ENCODE measurements at regions not wholly inside any gene's neighbourhood (a gene's known extent, or its start where the extent isn't known, plus 50 kb on each side); places are given as distances from the start of the nearest gene placed in this dataset.
"Not testable (repeated sequence)": the region's sequence is repeated elsewhere in the genome, so short reads cannot be mapped to it uniquely, and the experiment has no call there.

GRCh38 chr2:89537862-89538261, 846.4 kb downstream of the RPIA start:
- not testable (repeated sequence) for DNase-seq, ATAC-seq

GRCh38 chr2:89544110-89544509, 852.6 kb downstream of the RPIA start:
- not testable (repeated sequence) for DNase-seq, ATAC-seq

DNA sequence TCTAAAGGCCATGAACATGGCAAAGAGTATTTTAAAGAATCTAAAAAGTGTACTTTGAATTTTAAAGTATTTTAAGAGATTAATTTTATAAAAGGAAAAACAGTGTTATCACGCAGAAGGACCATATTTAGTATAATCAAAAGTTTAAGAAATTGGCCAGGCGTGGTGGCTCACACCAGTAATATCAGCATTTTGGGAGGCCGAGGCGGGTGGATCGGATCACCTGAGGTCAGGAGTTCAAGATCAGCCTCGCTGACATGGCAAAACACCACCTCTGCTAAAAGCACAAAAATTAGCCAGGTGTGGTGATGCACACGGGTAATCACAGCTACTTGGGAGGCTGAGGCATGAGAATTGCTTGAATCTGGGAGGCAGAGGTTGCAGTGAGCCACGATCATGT, 887.7 kb downstream of the RPIA start:
- not testable (repeated sequence) for ATAC-seq, DNase-seq

DNA sequence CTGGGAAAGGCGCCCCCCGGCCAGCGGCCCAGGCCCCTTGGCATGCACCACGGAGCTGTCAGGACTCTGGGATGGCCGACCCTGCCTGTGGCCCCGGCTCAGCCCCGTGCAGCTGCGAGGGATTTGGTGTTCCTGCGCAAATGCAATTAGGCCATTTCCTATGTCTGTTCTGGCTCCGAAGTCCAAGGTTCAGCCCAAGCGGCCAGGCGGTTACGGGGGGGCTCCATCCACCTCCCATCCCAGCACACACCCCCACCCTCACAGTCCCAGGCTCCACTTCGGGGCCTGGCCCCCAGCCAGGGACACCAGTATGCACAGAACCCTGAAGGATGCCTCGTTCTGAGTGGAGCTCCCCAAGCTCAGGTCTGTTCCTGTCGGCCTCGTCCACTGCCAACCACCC, 891.3 kb downstream of the RPIA start:
- ATAC-seq, DNase-seq: not testable (repeated sequence)

DNA sequence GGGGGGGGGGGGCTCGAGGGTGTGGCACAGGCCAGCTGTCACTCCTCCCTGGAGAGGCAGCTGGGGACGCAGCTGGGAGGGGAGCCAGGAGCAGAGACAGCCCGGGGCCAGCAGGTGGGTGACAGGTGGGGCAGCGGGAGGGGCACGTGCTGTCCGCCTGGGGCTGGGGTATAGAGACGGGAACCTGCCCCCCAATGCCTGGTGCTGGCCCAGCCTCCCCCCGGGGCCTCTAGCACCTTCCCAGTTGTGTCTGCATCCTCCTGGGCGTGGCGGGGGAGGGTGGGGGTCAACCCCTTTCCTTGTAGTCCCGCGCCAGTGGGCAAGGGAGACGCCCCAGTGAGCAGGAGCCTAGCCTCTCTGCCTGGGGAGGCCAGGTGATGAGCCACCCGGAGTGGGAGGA, 892.6 kb downstream of the RPIA start:
- not testable (repeated sequence) for DNase-seq, ATAC-seq

- not testable (repeated sequence) for ATAC-seq, DNase-seq
Observed at GRCh38 chr2:89584868-89585557, 893.5 kb downstream of the RPIA start.

DNA sequence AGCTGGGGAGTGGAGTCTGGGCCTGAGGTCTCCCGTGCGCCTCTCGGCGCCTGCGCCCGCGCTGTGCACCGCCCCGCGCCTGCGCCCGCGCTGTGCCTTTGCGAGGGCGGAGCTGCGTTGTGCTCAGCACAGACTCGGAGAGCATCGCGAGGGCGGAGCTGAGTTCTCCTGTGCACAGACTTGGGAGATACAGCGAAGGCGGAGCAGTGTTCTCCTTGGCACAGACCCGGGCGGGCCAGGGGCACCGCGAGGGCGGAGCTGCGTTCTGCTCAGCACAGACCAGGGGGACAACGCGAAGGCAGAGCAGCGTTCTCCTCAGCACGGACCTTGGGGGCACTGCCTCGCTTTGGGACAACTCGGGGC, 894.1 kb downstream of the RPIA start:
- ATAC-seq (peak; percentile 88), DNase-seq (peak; percentile 17)

DNA sequence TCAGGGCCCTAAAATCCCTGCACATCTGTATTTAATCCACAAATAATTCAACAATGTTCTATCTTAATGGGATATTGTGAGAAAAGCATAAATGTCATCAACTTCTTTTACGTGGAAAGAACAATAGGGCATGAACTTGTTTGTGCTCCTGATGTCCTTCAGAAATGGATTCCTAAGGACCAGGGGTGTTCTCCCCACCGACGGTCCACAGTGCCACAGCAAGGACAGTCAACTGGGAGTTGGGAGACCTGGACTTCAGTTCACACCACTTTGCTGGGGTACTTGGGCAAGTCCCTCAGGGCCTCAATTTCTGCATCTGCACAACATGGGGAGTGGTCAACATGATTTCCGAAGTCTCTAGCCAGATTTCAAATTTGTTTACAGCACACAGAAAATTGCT, 908.4 kb downstream of the RPIA start:
- ATAC-seq: not testable (repeated sequence)

DNA sequence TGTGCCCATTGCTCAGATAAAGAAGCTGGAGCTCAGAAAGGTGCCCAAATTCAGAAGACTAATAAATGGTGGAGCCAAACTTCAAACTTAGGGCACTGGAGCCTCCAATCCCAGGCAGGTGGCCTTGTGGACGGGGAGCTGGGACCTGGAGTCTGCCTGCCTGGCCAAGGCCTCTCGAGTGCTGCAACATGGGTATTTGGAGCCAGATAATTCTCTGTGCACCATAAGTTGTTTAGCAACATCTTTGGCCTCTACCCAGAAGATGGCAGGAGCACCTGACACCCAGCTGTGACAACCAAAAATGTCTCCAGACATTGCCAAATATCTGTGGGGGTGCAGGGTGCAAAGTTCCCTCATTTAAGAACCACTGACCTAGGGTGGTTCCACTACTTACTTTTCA, 915.0 kb downstream of the RPIA start:
- DNase-seq: not testable (repeated sequence)

More for the DNA sequence above, 908.4 kb downstream of the RPIA start:
- DNase-seq: not testable (repeated sequence)

DNA sequence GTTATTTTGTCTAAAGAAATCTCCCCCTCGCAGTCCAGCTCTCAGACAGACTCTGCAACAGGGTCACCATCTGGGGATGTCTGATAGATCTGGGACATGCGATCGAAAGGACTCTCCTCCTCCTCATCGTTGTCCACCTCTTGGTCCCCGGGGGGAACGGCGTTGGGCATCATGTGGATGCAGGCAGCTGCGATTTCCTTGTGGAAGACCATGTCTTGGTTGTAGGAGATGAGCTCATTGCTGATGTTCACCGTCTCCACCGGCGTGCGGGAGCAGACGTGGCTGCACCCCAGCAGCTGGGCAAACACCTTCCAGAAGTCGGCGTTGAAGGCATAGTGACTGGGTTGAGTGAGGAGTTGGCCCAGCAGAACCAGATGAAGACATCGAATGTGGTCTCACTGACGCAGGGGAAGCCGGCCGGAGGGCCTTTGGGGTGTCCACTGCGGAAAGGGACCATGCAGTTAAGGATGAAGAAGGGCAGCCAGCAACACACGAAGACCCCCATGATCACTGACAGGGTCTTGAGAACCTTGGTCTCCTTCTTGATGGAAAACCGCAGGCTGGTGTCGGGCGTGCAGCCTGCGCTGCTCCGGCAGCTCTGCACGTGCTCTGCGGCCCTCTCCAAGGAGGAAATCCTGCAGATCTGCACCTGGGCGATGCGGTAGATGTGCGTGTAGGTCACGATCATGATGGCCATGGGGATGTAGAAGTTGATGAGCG, 918.9 kb downstream of the RPIA start:
- not testable (repeated sequence) for ATAC-seq, DNase-seq

More for the DNA sequence above, 915.0 kb downstream of the RPIA start:
- not testable (repeated sequence) for ATAC-seq

DNA sequence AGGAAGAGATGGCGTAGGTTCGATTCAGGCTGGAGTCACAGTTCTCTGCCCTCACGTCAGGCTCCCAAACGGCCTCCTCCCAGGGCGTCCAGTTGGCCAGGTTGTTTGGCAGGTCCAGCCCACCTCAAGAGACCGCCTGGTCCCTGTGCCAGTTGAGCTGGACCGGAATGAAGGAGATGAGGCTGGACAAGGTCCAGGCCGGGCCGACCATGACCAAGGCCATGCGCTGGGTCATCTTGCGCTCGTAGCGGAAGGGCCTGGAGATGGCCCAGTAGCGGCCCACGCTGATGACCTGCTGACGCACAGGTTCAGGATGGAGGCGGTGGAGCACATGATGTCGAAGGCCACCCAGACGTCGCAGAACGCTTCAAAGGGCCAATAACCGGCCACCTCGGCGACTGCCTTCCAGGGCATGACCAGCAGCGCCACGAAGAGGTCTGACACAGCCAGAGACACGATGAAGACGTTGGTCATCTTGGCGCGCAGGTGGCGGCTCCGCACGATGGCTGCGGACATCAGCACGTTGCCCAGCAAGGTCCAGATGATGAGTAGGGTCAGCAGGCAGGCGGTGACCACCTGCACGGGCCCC, 919.5 kb downstream of the RPIA start:
- not testable (repeated sequence) for DNase-seq, ATAC-seq

GRCh38 chr2:89611710-89612109, 920.2 kb downstream of the RPIA start:
- not testable (repeated sequence) for DNase-seq, ATAC-seq

DNA sequence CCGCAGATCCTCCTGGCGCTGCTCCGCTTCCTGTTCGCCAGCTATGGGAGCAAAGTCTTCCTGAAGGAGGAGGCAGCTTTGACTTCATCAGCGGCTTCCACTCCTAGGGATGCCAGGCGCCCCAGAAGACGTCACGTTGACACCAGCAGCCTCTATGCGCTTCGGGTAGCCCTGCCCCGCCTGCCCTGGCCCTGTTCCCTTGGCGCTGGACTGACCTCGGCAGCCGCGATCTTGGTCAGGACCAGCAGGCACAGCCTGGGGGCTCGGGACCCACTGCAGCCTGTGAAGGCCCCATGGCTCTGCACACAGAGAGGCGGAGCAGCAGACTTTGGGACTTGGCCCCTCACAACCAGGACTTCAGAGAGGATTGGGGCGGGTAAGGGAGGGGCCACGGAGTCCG, 957.8 kb downstream of the RPIA start:
- not testable (repeated sequence) for ATAC-seq, DNase-seq

GRCh38 chr2:89679254-89679653, 987.8 kb downstream of the RPIA start:
- DNase-seq, ATAC-seq: not testable (repeated sequence)
